ENCODE measurements at regions not wholly inside any gene's neighbourhood (a gene's known extent, or its start where the extent isn't known, plus 50 kb on each side); places are given as distances from the start of the nearest gene placed in this dataset.
A peak's percentile ranks its signal among the peaks of the same experiment; 100 is the strongest.

GRCh38 chr10:123287594-123288247 is 133.5 kb downstream of the BUB3 start:
- CTCF ChIA-PET: no interaction called here
- no peak overlapping the region for H3K27ac ChIP-seq (ENCODE audit: low read length)
- whole genome bisulfite sequencing (ENCODE audit: insufficient coverage): no CpG with 5 or more reads among the region's 4 CpGs
- no peaks in the 10 kb centered on the region for H3K9me3 ChIP-seq
- no peak overlapping the region for H3K4me3 ChIP-seq (ENCODE audit: control insufficient read depth in 1 of 2, extremely low read depth in 1 of 2, low read length in 1 of 2)
- H3K4me3 Mint-ChIP-seq: no peak overlapping the region
- peaks cover 0 to 1% (median 0%) of the 10 kb centered on the region in 3 donors for H3K4me1 Mint-ChIP-seq
- H3K27ac Mint-ChIP-seq: no peak overlapping the region
- H3K36me3 Mint-ChIP-seq: peaks cover 32% of the 10 kb centered on the region
- peaks cover 9 to 15% (median 10%) of the 10 kb centered on the region in 3 donors for H3K9me3 Mint-ChIP-seq
- H3K4me1 ChIP-seq (ENCODE audit: control insufficient read depth in 1 of 2, extremely low read depth in 1 of 2, insufficient read depth in 2 of 2, low read length in 2 of 2): no peaks in the 10 kb centered on the region
- no peaks in the 10 kb centered on the region for H3K27me3 Mint-ChIP-seq
- peak in 3 of 4 experiments; percentile 48 to 61 (median 59) for ATAC-seq (replicated peaks in 1 of 4)
- POLR2A ChIA-PET: no interaction called here
- H3K36me3 ChIP-seq (ENCODE audit: control insufficient read depth in 2 of 2, extremely low read depth in 1 of 2, insufficient read depth in 1 of 2, low read length in 1 of 2): no peaks in the 10 kb centered on the region
- H3K27me3 ChIP-seq (replicated peaks in 1 of 2; ENCODE audit: control insufficient read depth in 2 of 2, extremely low read depth in 1 of 2, insufficient read depth in 2 of 2, low read length in 1 of 2): peaks cover 0 to 7% of the 10 kb centered on the region in 2 experiments
- no peak for DNase-seq

GRCh38 chr10:123289432-123289831 is 135.2 kb downstream of the BUB3 start:
- DNase-seq: no peak
- no peak overlapping the region for H3K4me3 ChIP-seq (ENCODE audit: control insufficient read depth in 1 of 2, extremely low read depth in 1 of 2, low read length in 1 of 2)
- no peaks in the 10 kb centered on the region for H3K4me1 ChIP-seq (ENCODE audit: control insufficient read depth in 1 of 2, extremely low read depth in 1 of 2, insufficient read depth in 2 of 2, low read length in 2 of 2)
- H3K36me3 ChIP-seq (ENCODE audit: control insufficient read depth in 2 of 2, extremely low read depth in 1 of 2, insufficient read depth in 1 of 2, low read length in 1 of 2): no peaks in the 10 kb centered on the region
- ChIA-PET POLR2A (no interaction called here), CTCF (no interaction called here)
- Mint-ChIP-seq H3K27me3 (no peaks in the 10 kb centered on the region), H3K27ac (no peak overlapping the region), H3K4me3 (no peak overlapping the region), H3K9me3 (peaks cover 9 to 15% (median 10%) of the 10 kb centered on the region in 3 donors), H3K4me1 (peaks cover 0 to 1% (median 0%) of the 10 kb centered on the region in 3 donors), H3K36me3 (peaks cover 26% of the 10 kb centered on the region)
- no peak overlapping the region for H3K27ac ChIP-seq (ENCODE audit: low read length)
- 89% methylated on average over 1 of the region's 1 CpG for WGBS (ENCODE audit: insufficient coverage)
- no peaks in the 10 kb centered on the region for H3K9me3 ChIP-seq
- peaks cover 0 to 7% of the 10 kb centered on the region in 2 experiments for H3K27me3 ChIP-seq (replicated peaks in 1 of 2; ENCODE audit: control insufficient read depth in 2 of 2, extremely low read depth in 1 of 2, insufficient read depth in 2 of 2, low read length in 1 of 2)
- ATAC-seq (replicated peaks in 1 of 4): no peak

- Mint-ChIP-seq H3K27me3 (no peaks in the 10 kb centered on the region), H3K9me3 (peaks cover 9 to 15% (median 14%) of the 10 kb centered on the region in 3 donors), H3K4me3 (no peak overlapping the region), H3K27ac (no peak overlapping the region), H3K36me3 (peaks cover 9% of the 10 kb centered on the region), H3K4me1 (no peaks in the 10 kb centered on the region)
- Histone ChIP-seq H3K27me3 (replicated peaks in 1 of 2; ENCODE audit: control insufficient read depth in 2 of 2, extremely low read depth in 1 of 2, insufficient read depth in 2 of 2, low read length in 1 of 2) (no peaks in the 10 kb centered on the region), H3K4me3 (ENCODE audit: control insufficient read depth in 1 of 2, extremely low read depth in 1 of 2, low read length in 1 of 2) (no peak overlapping the region), H3K4me1 (ENCODE audit: control insufficient read depth in 1 of 2, extremely low read depth in 1 of 2, insufficient read depth in 2 of 2, low read length in 2 of 2) (no peaks in the 10 kb centered on the region), H3K36me3 (ENCODE audit: control insufficient read depth in 2 of 2, extremely low read depth in 1 of 2, insufficient read depth in 1 of 2, low read length in 1 of 2) (no peaks in the 10 kb centered on the region), H3K27ac (ENCODE audit: low read length) (no peak overlapping the region), H3K9me3 (no peaks in the 10 kb centered on the region)
- DNase-seq: no peak
- ChIA-PET CTCF (interaction anchor here in 1 of 2 donors (0.6 kb wide), 1 partner anchor 162 kb away, joined by 3 read pairs; no protein-coding TSS in a partner anchor), POLR2A (no interaction called here)
- WGBS (ENCODE audit: insufficient coverage): 80% methylated on average over 1 of the region's 5 CpGs
- ATAC-seq (replicated peaks in 1 of 4): no peak
Measured at GRCh38 chr10:123294109-123294508, 139.9 kb downstream of the BUB3 start.

GRCh38 chr10:123294886-123295285 is 140.7 kb downstream of the BUB3 start:
- Mint-ChIP-seq H3K36me3 (peaks cover 8% of the 10 kb centered on the region), H3K9me3 (peaks cover 8 to 14% (median 12%) of the 10 kb centered on the region in 3 donors), H3K4me3 (no peak overlapping the region), H3K4me1 (no peaks in the 10 kb centered on the region), H3K27ac (no peak overlapping the region), H3K27me3 (peaks cover 0 to 4% of the 10 kb centered on the region in 2 donors)
- DNase-seq: no peak
- Histone ChIP-seq H3K36me3 (ENCODE audit: control insufficient read depth in 2 of 2, extremely low read depth in 1 of 2, insufficient read depth in 1 of 2, low read length in 1 of 2) (no peaks in the 10 kb centered on the region), H3K9me3 (no peaks in the 10 kb centered on the region), H3K27ac (ENCODE audit: low read length) (no peak overlapping the region), H3K27me3 (replicated peaks in 1 of 2; ENCODE audit: control insufficient read depth in 2 of 2, extremely low read depth in 1 of 2, insufficient read depth in 2 of 2, low read length in 1 of 2) (no peaks in the 10 kb centered on the region), H3K4me3 (ENCODE audit: control insufficient read depth in 1 of 2, extremely low read depth in 1 of 2, low read length in 1 of 2) (no peak overlapping the region), H3K4me1 (ENCODE audit: control insufficient read depth in 1 of 2, extremely low read depth in 1 of 2, insufficient read depth in 2 of 2, low read length in 2 of 2) (no peaks in the 10 kb centered on the region)
- WGBS (ENCODE audit: insufficient coverage): 100% methylated on average over 1 of the region's 4 CpGs
- ATAC-seq (replicated peaks in 1 of 4): no peak
- ChIA-PET CTCF (interaction anchor here in 1 of 2 donors (0.6 kb wide), 1 partner anchor 163 kb away, joined by 3 read pairs; no protein-coding TSS in a partner anchor), POLR2A (no interaction called here)

GRCh38 chr10:123295644-123296043 is 141.4 kb downstream of the BUB3 start:
- ChIA-PET CTCF (no interaction called here), POLR2A (no interaction called here)
- Mint-ChIP-seq H3K27ac (no peak overlapping the region), H3K4me3 (no peak overlapping the region), H3K36me3 (no peaks in the 10 kb centered on the region), H3K27me3 (peaks cover 0 to 4% of the 10 kb centered on the region in 2 donors), H3K9me3 (peaks cover under 1 to 6% (median 4%) of the 10 kb centered on the region in 3 donors), H3K4me1 (no peaks in the 10 kb centered on the region)
- Histone ChIP-seq H3K36me3 (ENCODE audit: control insufficient read depth in 2 of 2, extremely low read depth in 1 of 2, insufficient read depth in 1 of 2, low read length in 1 of 2) (no peaks in the 10 kb centered on the region), H3K27ac (ENCODE audit: low read length) (no peak overlapping the region), H3K9me3 (no peaks in the 10 kb centered on the region), H3K4me1 (ENCODE audit: control insufficient read depth in 1 of 2, extremely low read depth in 1 of 2, insufficient read depth in 2 of 2, low read length in 2 of 2) (no peaks in the 10 kb centered on the region), H3K27me3 (replicated peaks in 1 of 2; ENCODE audit: control insufficient read depth in 2 of 2, extremely low read depth in 1 of 2, insufficient read depth in 2 of 2, low read length in 1 of 2) (no peaks in the 10 kb centered on the region), H3K4me3 (ENCODE audit: control insufficient read depth in 1 of 2, extremely low read depth in 1 of 2, low read length in 1 of 2) (no peak overlapping the region)
- DNase-seq: peak in 1 of 35 experiments; percentile 5
- ATAC-seq (replicated peaks in 1 of 4): no peak
- no CpG with 5 or more reads among the region's 1 CpG for WGBS (ENCODE audit: insufficient coverage)

- WGBS (ENCODE audit: insufficient coverage): 100% methylated on average over 1 of the region's 3 CpGs
- ATAC-seq (replicated peaks in 1 of 4): no peak
- POLR2A ChIA-PET: no interaction called here
- H3K27ac Mint-ChIP-seq: no peak overlapping the region
- no peaks in the 10 kb centered on the region for H3K4me1 Mint-ChIP-seq
- Histone ChIP-seq H3K36me3 (ENCODE audit: control insufficient read depth in 2 of 2, extremely low read depth in 1 of 2, insufficient read depth in 1 of 2, low read length in 1 of 2) (no peaks in the 10 kb centered on the region), H3K4me1 (ENCODE audit: control insufficient read depth in 1 of 2, extremely low read depth in 1 of 2, insufficient read depth in 2 of 2, low read length in 2 of 2) (no peaks in the 10 kb centered on the region), H3K27me3 (replicated peaks in 1 of 2; ENCODE audit: control insufficient read depth in 2 of 2, extremely low read depth in 1 of 2, insufficient read depth in 2 of 2, low read length in 1 of 2) (no peaks in the 10 kb centered on the region), H3K4me3 (ENCODE audit: control insufficient read depth in 1 of 2, extremely low read depth in 1 of 2, low read length in 1 of 2) (no peak overlapping the region), H3K27ac (ENCODE audit: low read length) (no peak overlapping the region), H3K9me3 (no peaks in the 10 kb centered on the region)
- no peak for DNase-seq
- no peak overlapping the region for H3K4me3 Mint-ChIP-seq
- peaks cover 0 to 4% (median 0%) of the 10 kb centered on the region in 3 donors for H3K9me3 Mint-ChIP-seq
- CTCF ChIA-PET: no interaction called here
- peaks cover 0 to 4% of the 10 kb centered on the region in 2 donors for H3K27me3 Mint-ChIP-seq
- H3K36me3 Mint-ChIP-seq: no peaks in the 10 kb centered on the region
Measured at GRCh38 chr10:123297175-123297574, 143.0 kb downstream of the BUB3 start.

Data from T-cell (primary cell).